ENCODE measurements at regions not wholly inside any gene's neighbourhood (a gene's known extent, or its start where the extent isn't known, plus 50 kb on each side); places are given as distances from the start of the nearest gene placed in this dataset.

DNA sequence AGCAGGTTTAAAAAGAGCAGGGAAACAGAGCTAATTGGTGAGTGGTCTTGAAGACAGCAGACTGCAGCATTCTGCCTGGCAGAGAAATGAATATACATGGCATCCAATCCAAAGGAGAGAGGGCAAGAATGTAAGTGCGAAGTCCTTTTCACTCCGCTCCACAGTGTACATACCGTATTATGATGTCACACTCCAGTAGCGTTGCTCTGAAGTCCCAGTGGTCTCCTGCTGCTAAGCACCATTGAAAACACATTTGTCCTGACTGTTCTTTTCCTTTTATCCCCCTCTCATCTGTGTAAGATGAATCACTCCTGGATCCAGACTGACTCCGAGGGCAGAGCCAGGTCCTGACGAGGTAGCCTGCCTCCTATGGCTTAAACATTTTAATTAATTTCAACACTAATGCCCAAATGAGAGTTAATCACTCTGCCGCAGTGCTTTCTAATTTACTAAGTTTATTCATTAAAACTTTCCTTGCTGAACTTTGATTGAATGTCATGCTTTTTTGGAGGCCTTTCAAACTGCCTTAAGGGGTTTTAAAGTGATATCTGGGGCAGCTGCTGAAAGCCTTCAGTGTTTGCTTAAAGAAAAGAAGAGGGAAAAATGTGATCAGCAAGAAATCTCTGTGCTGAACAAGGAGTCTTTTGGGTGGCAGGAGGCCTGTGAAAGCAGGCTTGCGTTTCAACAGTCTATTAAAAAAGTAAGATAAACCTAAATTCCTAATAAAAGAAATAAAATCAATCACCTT is 227.2 kb downstream of the ATG4C start:
- H3K36me3 ChIP-seq (ENCODE audit: control insufficient read depth, insufficient read depth, low read length), result no peaks in the 10 kb centered on the region
- peaks cover 4% of the 10 kb centered on the region for H3K4me1 Mint-ChIP-seq
- no peak overlapping the region for H3K27ac Mint-ChIP-seq
- DNase-seq, result no peak
- no peak overlapping the region for H3K27ac ChIP-seq (ENCODE audit: low read depth, low read length)
- TF ChIP-seq, protein P1, sequence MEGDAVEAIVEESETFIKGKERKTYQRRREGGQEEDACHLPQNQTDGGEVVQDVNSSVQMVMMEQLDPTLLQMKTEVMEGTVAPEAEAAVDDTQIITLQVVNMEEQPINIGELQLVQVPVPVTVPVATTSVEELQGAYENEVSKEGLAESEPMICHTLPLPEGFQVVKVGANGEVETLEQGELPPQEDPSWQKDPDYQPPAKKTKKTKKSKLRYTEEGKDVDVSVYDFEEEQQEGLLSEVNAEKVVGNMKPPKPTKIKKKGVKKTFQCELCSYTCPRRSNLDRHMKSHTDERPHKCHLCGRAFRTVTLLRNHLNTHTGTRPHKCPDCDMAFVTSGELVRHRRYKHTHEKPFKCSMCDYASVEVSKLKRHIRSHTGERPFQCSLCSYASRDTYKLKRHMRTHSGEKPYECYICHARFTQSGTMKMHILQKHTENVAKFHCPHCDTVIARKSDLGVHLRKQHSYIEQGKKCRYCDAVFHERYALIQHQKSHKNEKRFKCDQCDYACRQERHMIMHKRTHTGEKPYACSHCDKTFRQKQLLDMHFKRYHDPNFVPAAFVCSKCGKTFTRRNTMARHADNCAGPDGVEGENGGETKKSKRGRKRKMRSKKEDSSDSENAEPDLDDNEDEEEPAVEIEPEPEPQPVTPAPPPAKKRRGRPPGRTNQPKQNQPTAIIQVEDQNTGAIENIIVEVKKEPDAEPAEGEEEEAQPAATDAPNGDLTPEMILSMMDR (conservative IDR thresholded peaks at IDR 0.05), result no peak
- H3K9me3 Mint-ChIP-seq, result no peaks in the 10 kb centered on the region
- H3K27me3 Mint-ChIP-seq (ENCODE audit: insufficient read depth), result no peaks in the 10 kb centered on the region
- H3K9me3 ChIP-seq (ENCODE audit: control insufficient read depth, low read length), result no peaks in the 10 kb centered on the region
- H3K9ac ChIP-seq (ENCODE audit: extremely low read depth, low read length, poor library complexity, severe bottlenecking), result no peak overlapping the region
- no peaks in the 10 kb centered on the region for H3K4me1 ChIP-seq (ENCODE audit: control insufficient read depth, insufficient read depth, low read length)
- no peak overlapping the region for H3K4me3 ChIP-seq (ENCODE audit: low read length)
- no peak overlapping the region for H3K4me3 Mint-ChIP-seq
- H3K36me3 Mint-ChIP-seq (ENCODE audit: low read depth), result no peaks in the 10 kb centered on the region
- WGBS, 2 experiments (ENCODE audit: insufficient coverage in 1 of 2, insufficient read length in 1 of 2), result 72 to 79% methylated on average over 7 to 8 of the region's 8 CpGs
- H3K27me3 ChIP-seq (ENCODE audit: control insufficient read depth, insufficient read depth, low read length, poor library complexity, severe bottlenecking), result no peaks in the 10 kb centered on the region

DNA sequence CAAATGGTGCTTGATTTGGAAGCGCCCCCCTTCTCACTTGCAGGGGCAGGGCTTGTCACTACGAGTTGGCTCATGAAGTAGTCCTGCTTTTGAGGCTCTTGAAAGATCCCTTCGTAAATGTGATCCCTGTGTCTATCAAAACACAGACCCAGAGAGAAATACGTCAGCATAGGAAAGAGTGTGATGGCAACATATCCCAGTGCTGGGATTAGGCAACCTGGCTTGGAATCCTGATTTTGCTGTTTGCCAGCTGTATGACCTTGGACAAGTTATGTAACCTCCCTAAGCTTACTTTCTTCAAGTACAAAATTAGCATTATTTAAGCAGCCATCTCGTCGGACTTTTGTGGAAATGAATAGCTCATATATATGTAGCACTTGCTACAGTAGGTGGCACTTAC is 228.4 kb downstream of the ATG4C start:
- no peaks in the 10 kb centered on the region for H3K36me3 Mint-ChIP-seq (ENCODE audit: low read depth)
- 91 to 96% methylated on average over 4 to 6 of the region's 6 CpGs for WGBS, 2 experiments (ENCODE audit: insufficient coverage in 1 of 2, insufficient read length in 1 of 2)
- Histone ChIP-seq H3K36me3 (ENCODE audit: control insufficient read depth, insufficient read depth, low read length) (no peaks in the 10 kb centered on the region), H3K9ac (ENCODE audit: extremely low read depth, low read length, poor library complexity, severe bottlenecking) (no peak overlapping the region), H3K9me3 (ENCODE audit: control insufficient read depth, low read length) (no peaks in the 10 kb centered on the region), H3K27ac (ENCODE audit: low read depth, low read length) (no peak overlapping the region), H3K4me3 (ENCODE audit: low read length) (no peak overlapping the region), H3K27me3 (ENCODE audit: control insufficient read depth, insufficient read depth, low read length, poor library complexity, severe bottlenecking) (no peaks in the 10 kb centered on the region), H3K4me1 (ENCODE audit: control insufficient read depth, insufficient read depth, low read length) (no peaks in the 10 kb centered on the region)
- H3K4me1 Mint-ChIP-seq, result peaks cover 4% of the 10 kb centered on the region
- TF ChIP-seq, protein P1 (conservative IDR thresholded peaks at IDR 0.05), result no peak
- H3K9me3 Mint-ChIP-seq, result no peaks in the 10 kb centered on the region
- no peaks in the 10 kb centered on the region for H3K27me3 Mint-ChIP-seq (ENCODE audit: insufficient read depth)
- no peak overlapping the region for H3K27ac Mint-ChIP-seq
- DNase-seq, result no peak
- H3K4me3 Mint-ChIP-seq, result no peak overlapping the region

DNA sequence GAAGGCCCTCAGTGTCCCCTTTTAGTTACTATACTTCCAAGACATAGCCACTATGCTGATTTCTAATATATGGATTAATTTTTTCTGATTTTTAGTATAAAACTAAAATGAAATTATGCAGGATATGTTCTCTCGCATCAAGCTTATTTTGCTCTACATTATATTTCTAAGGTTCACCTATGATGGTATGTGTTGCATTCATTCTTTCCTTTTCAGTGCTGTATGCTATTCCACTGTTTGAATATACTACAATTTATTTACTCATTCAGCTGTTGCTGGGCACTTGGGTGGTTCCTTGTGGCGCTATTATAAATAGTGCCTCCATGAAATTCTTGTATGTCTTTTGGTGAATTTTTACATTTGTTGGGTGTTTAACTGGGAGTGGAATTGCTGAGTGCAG is 230.3 kb downstream of the ATG4C start:
- Mint-ChIP-seq H3K4me3 (no peak overlapping the region), H3K27ac (no peak overlapping the region), H3K9me3 (no peaks in the 10 kb centered on the region), H3K4me1 (peaks cover 4% of the 10 kb centered on the region), H3K27me3 (ENCODE audit: insufficient read depth) (no peaks in the 10 kb centered on the region), H3K36me3 (ENCODE audit: low read depth) (no peaks in the 10 kb centered on the region)
- no peaks in the 10 kb centered on the region for H3K9me3 ChIP-seq (ENCODE audit: control insufficient read depth, low read length)
- 88% methylated on average over 2 of the region's 2 CpGs; no CpG with 5 or more reads in 1 of the 2 experiments for WGBS, 2 experiments (ENCODE audit: insufficient coverage in 1 of 2, insufficient read length in 1 of 2)
- H3K4me3 ChIP-seq (ENCODE audit: low read length), result no peak overlapping the region
- DNase-seq, result no peak
- no peak overlapping the region for H3K9ac ChIP-seq (ENCODE audit: extremely low read depth, low read length, poor library complexity, severe bottlenecking)
- H3K27me3 ChIP-seq (ENCODE audit: control insufficient read depth, insufficient read depth, low read length, poor library complexity, severe bottlenecking), result no peaks in the 10 kb centered on the region
- H3K27ac ChIP-seq (ENCODE audit: low read depth, low read length), result no peak overlapping the region
- H3K36me3 ChIP-seq (ENCODE audit: control insufficient read depth, insufficient read depth, low read length), result no peaks in the 10 kb centered on the region
- TF ChIP-seq, protein P1 (conservative IDR thresholded peaks at IDR 0.05), result no peak
- no peaks in the 10 kb centered on the region for H3K4me1 ChIP-seq (ENCODE audit: control insufficient read depth, insufficient read depth, low read length)
